ENCODE measurements at regions not wholly inside any gene's neighbourhood (a gene's known extent, or its start where the extent isn't known, plus 50 kb on each side); places are given as distances from the start of the nearest gene placed in this dataset.

GRCh38 chr6:86142326-86142725 lies 499.6 kb upstream of the SYNCRIP start:
- TF ChIP-seq YY1 (IDR thresholded peaks at IDR 0.05; ENCODE audit: low read depth) (no peak), USF1 (IDR thresholded peaks at IDR 0.05) (no peak), TCF12 (IDR thresholded peaks at IDR 0.05; ENCODE audit: low read depth) (no peak), REST (IDR thresholded peaks at IDR 0.05; ENCODE audit: low read depth) (no peak), EP300 (IDR thresholded peaks at IDR 0.05; ENCODE audit: borderline replicate concordance) (no peak), TAF1 (IDR thresholded peaks at IDR 0.05; ENCODE audit: low read depth) (no peak), MAX (IDR thresholded peaks at IDR 0.05) (no peak), TEAD4 (IDR thresholded peaks at IDR 0.05) (no peak), CREB1 (IDR thresholded peaks at IDR 0.05; ENCODE audit: low read depth) (no peak), EGR1 (IDR thresholded peaks at IDR 0.05) (no peak), CEBPB (IDR thresholded peaks at IDR 0.05) (no peak)
